Right ventricle myocardium superior (tissue), 1 donor: ENCODE measurements at regions not wholly inside any gene's neighbourhood (a gene's known extent, or its start where the extent isn't known, plus 50 kb on each side); places are given as distances from the start of the nearest gene placed in this dataset.

Source experiments
- ATAC-seq: fragments of 200-7000 bp; cut with Tn5 transposase; one replicate; pipeline ENCODE4 v1.9.1; 2020; ENCODE audit warnings: mild to moderate bottlenecking; ENCODE audit not compliant: poor library complexity
- DNase-seq: peaks from one replicate; pipeline ENCODE4 v3.0.0-alpha.2; 2020
- intact Hi-C: fragments of 100-400 bp; cut with DNase I; formaldehyde crosslinking; loops from one replicate; pipeline ENCODE4 v1.11.2; 2022
- donor health status: DM: no; HTN: yes; CAD: no; lungs with severe emphysema.

DNA sequence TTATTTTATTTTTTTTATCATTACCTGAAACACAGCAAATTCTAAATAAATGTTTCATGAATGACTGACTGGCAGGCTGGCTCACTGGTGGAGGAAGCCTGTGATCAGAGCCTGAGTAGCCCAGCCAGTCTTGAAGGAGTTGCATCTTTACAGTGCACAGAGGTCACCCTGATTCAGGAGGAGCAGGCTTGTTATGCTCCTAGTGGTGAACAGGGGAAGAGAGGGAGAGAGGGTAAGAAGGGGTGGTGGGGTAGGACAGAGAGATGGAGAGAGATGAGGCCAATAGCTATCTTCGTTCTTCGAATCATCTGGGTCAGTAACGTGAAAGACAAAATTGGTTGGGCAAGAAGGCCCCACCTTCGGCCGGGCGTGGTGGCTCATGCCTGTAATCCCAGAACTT lies 202.6 kb upstream of the MCTP2 start:
- no peak for ATAC-seq
- intact Hi-C loops, result no loop called here
- no peak for DNase-seq

DNA sequence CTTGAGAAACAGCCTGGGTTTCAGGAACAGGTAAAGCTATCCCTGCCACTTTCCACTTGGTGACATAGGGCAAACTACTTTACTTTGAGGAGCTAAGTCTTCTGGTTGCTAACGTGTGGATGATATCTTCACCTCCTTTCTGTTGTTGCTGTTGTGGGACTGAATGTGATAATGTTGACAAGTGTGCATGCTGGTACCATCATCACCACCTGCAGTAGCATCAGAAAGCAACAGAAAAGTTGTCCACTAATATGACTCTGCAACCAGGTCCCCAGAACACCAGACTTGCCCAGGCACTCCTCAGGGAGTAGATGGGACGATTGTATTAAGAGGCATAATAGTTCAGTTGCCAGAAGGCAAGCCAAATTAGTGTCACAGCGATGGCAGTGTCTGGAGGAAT lies 203.2 kb upstream of the MCTP2 start:
- DNase-seq (no peak), ATAC-seq (no peak)
- intact Hi-C loops, result no loop called here

- intact Hi-C loops, result no loop called here
- no peak for ATAC-seq
- DNase-seq, result no peak
These were observed 203.8 kb upstream of the MCTP2 start for GRCh38 chr15:94027581-94027980.

DNA sequence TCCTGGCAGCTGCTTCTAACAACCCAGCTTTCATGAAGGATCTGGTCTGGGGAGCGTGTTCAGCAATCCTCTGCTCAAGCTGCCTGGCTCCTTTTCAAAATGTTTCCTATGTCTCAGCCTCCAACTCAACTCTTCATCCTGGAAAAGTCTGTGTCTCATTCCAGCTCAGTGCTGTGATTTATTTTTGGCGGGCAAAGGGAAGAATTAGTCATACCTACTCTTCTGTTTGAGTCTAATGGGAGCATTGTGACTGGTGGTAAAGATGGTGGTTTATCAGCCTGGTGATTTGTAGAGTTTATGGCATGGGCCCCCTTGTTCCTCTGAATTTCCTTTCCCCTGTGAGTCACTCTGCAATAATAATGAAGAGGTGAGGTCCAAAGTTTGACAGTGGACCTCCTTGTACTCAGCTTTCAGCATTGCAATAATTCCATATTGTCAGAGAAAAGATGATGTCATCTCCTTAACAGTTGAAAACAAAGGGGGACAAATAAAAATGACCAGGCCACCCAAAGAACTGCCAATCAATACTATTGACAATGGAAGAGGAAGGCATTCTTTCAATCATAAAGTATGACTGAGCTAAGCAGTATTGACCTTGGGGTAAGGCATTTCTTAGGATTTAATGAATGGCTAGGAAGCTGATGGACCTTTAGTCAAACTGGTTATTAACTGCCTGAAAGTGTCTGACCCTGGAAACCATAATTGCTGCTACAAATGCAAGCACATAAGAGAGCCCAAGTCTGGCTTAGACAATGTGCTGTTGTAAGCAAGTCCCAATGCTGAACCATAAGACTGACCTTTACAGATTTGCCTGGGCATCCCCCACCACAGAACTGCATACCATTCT lies 204.7 kb upstream of the MCTP2 start:
- ATAC-seq (peak; percentile 55), DNase-seq (no peak)
- intact Hi-C loops, result no loop called here

GRCh38 chr15:94023531-94023930 lies 207.8 kb upstream of the MCTP2 start:
- ATAC-seq, result peak; percentile 46
- peak; percentile 45 for DNase-seq
- intact Hi-C loops, result no loop called here

DNA sequence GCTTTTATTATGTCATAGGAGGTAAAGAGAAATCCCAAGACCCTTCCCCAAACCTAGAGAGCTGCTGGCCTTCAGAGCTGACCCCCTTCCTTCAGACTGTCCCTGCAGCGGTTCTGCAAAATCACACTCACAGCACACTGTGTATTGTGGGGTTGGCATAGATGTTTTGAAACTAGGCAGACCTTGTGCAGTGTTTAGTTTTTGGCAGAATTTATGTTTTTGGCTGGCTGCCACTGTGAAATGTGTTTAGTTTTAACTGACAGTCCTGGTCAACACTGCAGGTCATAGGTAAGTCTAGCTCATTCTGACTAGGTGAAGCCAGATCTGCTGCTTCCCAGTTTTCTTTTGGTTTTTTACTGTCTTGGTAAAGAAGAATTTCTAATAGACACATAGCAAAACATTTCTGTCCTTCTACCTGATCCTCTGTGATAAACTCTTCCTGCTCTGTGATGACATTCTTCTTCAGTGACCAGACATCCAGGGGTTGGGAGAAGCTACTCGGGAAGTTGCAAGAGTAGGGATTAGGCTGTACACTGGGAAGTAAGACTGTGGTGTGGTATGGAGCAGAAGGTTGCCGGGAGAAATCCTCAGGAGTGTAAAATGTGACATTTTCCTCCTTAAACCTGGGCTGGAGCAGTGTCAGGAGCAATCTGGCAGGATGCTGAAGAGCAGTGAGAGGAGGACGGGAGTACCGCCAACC lies 209.6 kb upstream of the MCTP2 start:
- ATAC-seq (no peak), DNase-seq (no peak)
- intact Hi-C loops, result no loop called here

- ATAC-seq (no peak), DNase-seq (no peak)
- intact Hi-C loops, result no loop called here
These were observed 212.3 kb upstream of the MCTP2 start for GRCh38 chr15:94019062-94019461.

GRCh38 chr15:94015324-94015723 lies 216.0 kb upstream of the MCTP2 start:
- intact Hi-C loops, result no loop called here

GRCh38 chr15:94008104-94009074 lies 223.0 kb upstream of the MCTP2 start:
- no peak for DNase-seq
- intact Hi-C loops, result no loop called here
- no peak for ATAC-seq

More at GRCh38 chr15:94015324-94015723, 216.0 kb upstream of the MCTP2 start:
- no peak for DNase-seq
- no peak for ATAC-seq

- peak; percentile 64 for DNase-seq
- peak; percentile 88 for ATAC-seq
- intact Hi-C loops, result no loop called here
These were observed 226.7 kb upstream of the MCTP2 start for GRCh38 chr15:94004697-94005096.

- intact Hi-C loops, result no loop called here
These were observed 229.3 kb upstream of the MCTP2 start for GRCh38 chr15:94002041-94002440.

DNA sequence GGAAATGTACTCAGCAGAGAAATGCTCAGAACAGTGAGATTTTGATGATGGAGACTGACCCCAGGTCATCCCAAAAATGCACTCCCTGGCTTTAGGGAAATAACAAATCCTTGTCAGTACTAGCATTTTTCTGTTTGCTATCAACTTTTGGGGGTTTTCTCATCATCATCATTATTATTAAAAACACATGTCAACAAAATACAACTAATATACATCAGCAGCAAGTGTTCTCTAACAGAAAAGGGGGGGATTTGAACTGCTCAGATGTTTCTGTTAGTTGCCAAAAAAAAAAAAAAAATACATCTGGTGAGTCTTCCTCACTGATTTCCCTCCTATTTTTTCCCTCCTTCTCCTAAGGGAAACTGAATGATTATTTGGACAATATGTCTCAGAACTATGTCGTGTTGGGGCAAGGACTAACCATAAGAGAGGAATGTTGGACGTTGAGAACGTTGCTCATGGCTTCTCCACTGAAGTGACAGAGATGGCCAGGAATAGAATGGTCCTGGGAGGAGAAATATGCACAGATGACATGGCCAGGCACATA lies 230.0 kb upstream of the MCTP2 start:
- peak; percentile 35 for ATAC-seq
- DNase-seq, result no peak
- intact Hi-C loops, result no loop called here

More at GRCh38 chr15:94002041-94002440, 229.3 kb upstream of the MCTP2 start:
- ATAC-seq (no peak), DNase-seq (no peak)

- ATAC-seq (peak; percentile 32), DNase-seq (no peak)
- intact Hi-C loops, result no loop called here
These were observed 230.8 kb upstream of the MCTP2 start for GRCh38 chr15:94000606-94001005.

DNA sequence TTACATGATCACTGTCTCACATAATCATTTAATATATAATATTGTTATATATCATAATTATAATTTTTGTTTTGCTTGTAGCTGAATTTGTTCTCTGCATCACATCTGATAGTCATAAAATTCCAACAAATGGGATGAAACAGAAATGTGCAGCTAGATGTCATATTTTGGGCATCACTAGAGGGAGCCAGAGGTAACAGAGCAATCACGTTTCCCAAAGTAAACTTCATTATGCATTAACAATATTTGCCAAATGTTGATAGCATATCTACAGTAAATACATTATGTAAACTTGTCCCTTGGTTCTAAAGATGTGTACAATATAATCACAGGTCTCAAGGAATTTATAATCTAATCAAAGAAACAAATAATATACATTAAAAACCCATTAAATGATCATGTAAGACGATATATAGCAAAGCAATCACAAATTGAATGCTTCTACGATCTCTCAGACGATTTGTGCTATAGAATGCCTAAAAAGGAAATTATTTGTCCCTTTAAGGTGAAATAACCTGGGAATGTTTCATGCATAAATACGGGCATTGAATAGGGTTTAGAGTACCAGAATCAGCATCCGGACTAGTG lies 234.2 kb upstream of the MCTP2 start:
- ATAC-seq, result no peak
- no peak for DNase-seq
- intact Hi-C loops, result no loop called here

- intact Hi-C loops, result no loop called here
- ATAC-seq, result no peak
These were observed 241.8 kb upstream of the MCTP2 start for GRCh38 chr15:93989440-93989998.

GRCh38 chr15:93987068-93987467 lies 244.3 kb upstream of the MCTP2 start:
- no peak for ATAC-seq
- intact Hi-C loops, result no loop called here
- no peak for DNase-seq

More at GRCh38 chr15:93989440-93989998, 241.8 kb upstream of the MCTP2 start:
- no peak for DNase-seq

DNA sequence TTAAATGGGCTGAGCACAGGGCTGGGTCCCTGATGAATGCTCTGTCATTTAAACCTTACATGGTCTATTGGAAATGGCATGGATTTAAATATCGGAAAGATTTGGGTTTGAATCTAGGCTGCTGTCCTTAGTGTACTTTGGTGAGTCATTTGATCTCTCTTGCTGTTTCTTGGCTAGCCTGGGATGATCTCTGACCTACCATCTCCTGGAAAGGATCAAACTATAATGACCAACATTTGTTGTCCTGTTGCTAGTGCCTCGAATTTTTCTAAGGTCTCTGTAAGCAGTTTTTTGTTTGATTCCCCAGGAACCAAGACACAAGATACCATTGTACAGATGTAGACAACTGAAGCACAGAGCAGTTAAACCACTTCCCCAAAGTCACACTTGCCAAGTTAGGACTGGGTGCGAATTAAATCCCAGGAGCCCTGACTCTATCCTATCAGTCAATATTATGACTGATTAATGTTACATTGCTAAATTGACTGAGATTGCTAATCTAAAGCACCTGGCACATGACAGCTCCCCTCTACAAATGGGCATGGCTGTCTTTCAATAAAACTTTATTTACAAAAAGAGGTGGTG lies 244.9 kb upstream of the MCTP2 start:
- intact Hi-C loops, result no loop called here

DNA sequence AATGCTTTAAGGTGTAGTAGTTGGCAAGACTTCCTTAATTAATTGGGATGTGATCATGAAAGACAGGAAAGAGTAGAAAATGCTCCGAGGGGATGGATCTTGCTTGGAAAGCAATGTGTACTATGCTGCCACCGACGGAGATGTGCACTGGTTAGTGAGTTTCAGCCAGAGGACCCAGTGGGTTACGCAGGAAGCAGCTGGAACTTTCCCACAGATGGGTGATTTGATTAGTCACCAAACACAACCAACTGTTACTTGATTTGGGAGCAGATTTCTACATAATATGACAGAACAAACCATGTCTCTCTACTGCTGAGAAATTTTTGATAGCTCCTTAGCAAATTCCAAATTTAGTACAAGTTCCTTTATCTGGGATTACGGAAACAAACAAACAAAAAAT lies 245.4 kb upstream of the MCTP2 start:
- DNase-seq, result no peak
- ATAC-seq, result no peak
- intact Hi-C loops, result no loop called here

More for the DNA sequence above, 244.9 kb upstream of the MCTP2 start:
- ATAC-seq, result no peak
- no peak for DNase-seq
